ENCODE measurements at regions not wholly inside any gene's neighbourhood (a gene's known extent, or its start where the extent isn't known, plus 50 kb on each side); places are given as distances from the start of the nearest gene placed in this dataset.

GRCh38 chr12:123071857-123072256 lies 79.0 kb downstream of the PITPNM2 start:
- H3K27me3 ChIP-seq (ENCODE audit: low read length), result no peaks in the 10 kb centered on the region
- H3K4me3 ChIP-seq (ENCODE audit: insufficient read depth, low read length, poor library complexity, severe bottlenecking), result no peak overlapping the region
- H4K20me1 ChIP-seq (ENCODE audit: low read depth, low read length), result no peaks in the 10 kb centered on the region
- H3F3A ChIP-seq (ENCODE audit: insufficient read depth), result no peaks in the 10 kb centered on the region
- TF ChIP-seq EZH2phosphoT487 (conservative IDR thresholded peaks at IDR 0.05; ENCODE audit: low read length), result no peak
- TF ChIP-seq, protein P1, sequence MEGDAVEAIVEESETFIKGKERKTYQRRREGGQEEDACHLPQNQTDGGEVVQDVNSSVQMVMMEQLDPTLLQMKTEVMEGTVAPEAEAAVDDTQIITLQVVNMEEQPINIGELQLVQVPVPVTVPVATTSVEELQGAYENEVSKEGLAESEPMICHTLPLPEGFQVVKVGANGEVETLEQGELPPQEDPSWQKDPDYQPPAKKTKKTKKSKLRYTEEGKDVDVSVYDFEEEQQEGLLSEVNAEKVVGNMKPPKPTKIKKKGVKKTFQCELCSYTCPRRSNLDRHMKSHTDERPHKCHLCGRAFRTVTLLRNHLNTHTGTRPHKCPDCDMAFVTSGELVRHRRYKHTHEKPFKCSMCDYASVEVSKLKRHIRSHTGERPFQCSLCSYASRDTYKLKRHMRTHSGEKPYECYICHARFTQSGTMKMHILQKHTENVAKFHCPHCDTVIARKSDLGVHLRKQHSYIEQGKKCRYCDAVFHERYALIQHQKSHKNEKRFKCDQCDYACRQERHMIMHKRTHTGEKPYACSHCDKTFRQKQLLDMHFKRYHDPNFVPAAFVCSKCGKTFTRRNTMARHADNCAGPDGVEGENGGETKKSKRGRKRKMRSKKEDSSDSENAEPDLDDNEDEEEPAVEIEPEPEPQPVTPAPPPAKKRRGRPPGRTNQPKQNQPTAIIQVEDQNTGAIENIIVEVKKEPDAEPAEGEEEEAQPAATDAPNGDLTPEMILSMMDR (IDR thresholded peaks at IDR 0.05; ENCODE audit: insufficient read depth, low read length, poor library complexity, severe bottlenecking), result no peak
- no peak overlapping the region for H3K9ac ChIP-seq (ENCODE audit: low read length)
- no peaks in the 10 kb centered on the region for H3K79me2 ChIP-seq (ENCODE audit: insufficient read depth, low read length)
- no peaks in the 10 kb centered on the region for H3K9me3 ChIP-seq (ENCODE audit: insufficient read depth, low read length)
- H3K4me2 ChIP-seq (ENCODE audit: low read depth, low read length, poor library complexity, severe bottlenecking), result no peak overlapping the region
- H3K9me2 ChIP-seq (replicated peaks; ENCODE audit: insufficient read depth, low read length), result no peaks in the 10 kb centered on the region
- H3K27ac ChIP-seq (ENCODE audit: low read depth, low read length), result no peak overlapping the region
- H3K36me3 ChIP-seq (ENCODE audit: low read length), result no peaks in the 10 kb centered on the region
- H2AFZ ChIP-seq (ENCODE audit: low read depth, low read length, severe bottlenecking), result no peak overlapping the region

DNA sequence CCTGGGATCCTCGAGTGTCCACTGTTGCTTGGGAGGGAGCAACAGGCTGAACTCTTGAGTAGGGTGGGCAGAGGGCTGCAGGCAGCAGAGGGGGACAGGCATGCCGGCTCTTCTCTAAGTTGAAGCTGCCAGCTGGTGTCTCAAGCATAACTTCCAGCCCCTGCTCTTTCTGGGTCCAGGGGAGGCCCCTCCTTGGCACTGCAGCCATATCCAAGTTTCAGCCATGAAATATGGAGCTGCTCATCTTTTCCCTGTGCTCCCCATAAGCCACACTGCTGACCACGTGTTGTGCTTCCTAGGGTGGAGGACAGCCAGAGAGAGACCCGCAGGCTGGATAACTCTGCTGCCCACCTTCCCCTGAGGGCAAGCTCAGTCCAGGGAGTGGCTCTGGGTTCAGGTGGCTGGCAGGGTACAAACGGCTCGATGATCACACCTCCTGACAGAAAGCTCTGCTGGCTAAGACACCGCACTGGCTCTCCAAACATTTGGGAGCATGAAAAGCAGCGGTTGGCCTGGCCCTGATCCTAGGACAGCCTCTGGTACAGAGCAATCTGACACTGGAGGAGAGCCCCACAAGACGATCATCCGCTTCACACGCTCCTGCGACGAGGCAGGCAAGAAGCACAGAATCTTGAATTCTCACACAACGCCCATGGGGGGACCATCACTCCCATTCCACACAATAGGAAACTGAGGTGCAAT lies 79.6 kb downstream of the PITPNM2 start:
- no peaks in the 10 kb centered on the region for H3F3A ChIP-seq (ENCODE audit: insufficient read depth)
- no peaks in the 10 kb centered on the region for H3K36me3 ChIP-seq (ENCODE audit: low read length)
- H3K27me3 ChIP-seq (ENCODE audit: low read length), result no peaks in the 10 kb centered on the region
- H3K9me2 ChIP-seq (replicated peaks; ENCODE audit: insufficient read depth, low read length), result no peaks in the 10 kb centered on the region
- no peaks in the 10 kb centered on the region for H3K9me3 ChIP-seq (ENCODE audit: insufficient read depth, low read length)
- H3K4me2 ChIP-seq (ENCODE audit: low read depth, low read length, poor library complexity, severe bottlenecking), result no peak overlapping the region
- no peak overlapping the region for H3K4me3 ChIP-seq (ENCODE audit: insufficient read depth, low read length, poor library complexity, severe bottlenecking)
- H3K9ac ChIP-seq (ENCODE audit: low read length), result no peak overlapping the region
- no peaks in the 10 kb centered on the region for H3K79me2 ChIP-seq (ENCODE audit: insufficient read depth, low read length)
- H3K27ac ChIP-seq (ENCODE audit: low read depth, low read length), result no peak overlapping the region
- no peaks in the 10 kb centered on the region for H4K20me1 ChIP-seq (ENCODE audit: low read depth, low read length)
- no peak overlapping the region for H2AFZ ChIP-seq (ENCODE audit: low read depth, low read length, severe bottlenecking)
- TF ChIP-seq, protein P1 (IDR thresholded peaks at IDR 0.05; ENCODE audit: insufficient read depth, low read length, poor library complexity, severe bottlenecking), result no peak
- no peak for TF ChIP-seq EZH2phosphoT487 (conservative IDR thresholded peaks at IDR 0.05; ENCODE audit: low read length)

DNA sequence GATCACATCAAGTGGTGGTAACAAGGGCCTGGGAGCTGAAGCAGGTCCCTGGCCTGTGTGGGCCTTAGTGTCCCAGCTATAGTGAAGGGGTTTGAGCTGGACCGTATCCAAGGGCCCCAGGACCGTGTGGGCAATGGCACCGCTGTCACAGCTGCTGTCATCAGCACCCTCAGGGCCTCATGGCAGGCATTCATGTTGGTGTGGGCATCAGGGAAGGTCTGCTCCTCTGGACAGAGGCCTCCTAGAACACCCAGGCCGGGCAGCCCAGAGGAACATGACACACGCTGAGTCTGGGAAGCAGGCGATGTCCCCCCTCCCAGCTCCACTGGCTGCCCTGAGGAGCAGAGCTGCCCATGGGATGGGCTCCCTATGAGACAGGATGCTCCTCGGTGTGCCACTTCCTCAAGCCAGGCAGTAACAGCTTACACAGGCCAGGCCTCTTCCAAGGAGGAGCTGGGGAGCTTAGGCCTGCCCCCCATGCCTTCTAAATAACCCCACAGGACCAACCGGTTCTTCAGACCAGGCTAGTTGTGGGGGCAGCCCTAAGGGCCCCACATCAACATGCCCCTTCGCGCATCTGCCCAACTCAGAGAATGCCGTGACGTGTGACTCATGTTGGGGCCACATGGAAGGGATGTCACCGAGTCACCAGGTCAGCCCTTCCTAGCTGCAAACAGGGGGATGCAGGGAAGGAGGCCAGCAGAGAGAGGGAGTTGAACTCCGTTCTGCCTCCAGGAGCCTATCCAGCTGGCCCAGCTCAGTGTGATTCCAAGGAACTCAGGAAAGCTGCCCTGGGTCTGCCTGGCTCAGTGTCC lies 80.4 kb downstream of the PITPNM2 start:
- Histone ChIP-seq H3K79me2 (ENCODE audit: insufficient read depth, low read length) (no peaks in the 10 kb centered on the region), H3K9me2 (replicated peaks; ENCODE audit: insufficient read depth, low read length) (no peaks in the 10 kb centered on the region), H3F3A (ENCODE audit: insufficient read depth) (no peaks in the 10 kb centered on the region), H3K27ac (ENCODE audit: low read depth, low read length) (no peak overlapping the region), H3K4me2 (ENCODE audit: low read depth, low read length, poor library complexity, severe bottlenecking) (no peak overlapping the region), H3K36me3 (ENCODE audit: low read length) (no peaks in the 10 kb centered on the region), H3K9me3 (ENCODE audit: insufficient read depth, low read length) (no peaks in the 10 kb centered on the region), H3K9ac (ENCODE audit: low read length) (no peak overlapping the region), H2AFZ (ENCODE audit: low read depth, low read length, severe bottlenecking) (no peak overlapping the region), H3K4me3 (ENCODE audit: insufficient read depth, low read length, poor library complexity, severe bottlenecking) (no peak overlapping the region), H4K20me1 (ENCODE audit: low read depth, low read length) (no peaks in the 10 kb centered on the region), H3K27me3 (ENCODE audit: low read length) (no peaks in the 10 kb centered on the region)
- no peak for TF ChIP-seq EZH2phosphoT487 (conservative IDR thresholded peaks at IDR 0.05; ENCODE audit: low read length)

Data from SU-DHL-6 (cell line).